ENCODE measurements at regions not wholly inside any gene's neighbourhood (a gene's known extent, or its start where the extent isn't known, plus 50 kb on each side); places are given as distances from the start of the nearest gene placed in this dataset.

GRCh38 chr18:44175891-44176290 is 504.8 kb upstream of the SETBP1 start:
- TF ChIP-seq MYC (IDR thresholded peaks at IDR 0.05; ENCODE audit: low read depth, low read length): no peak
- no peak for TF ChIP-seq POLR2A (IDR thresholded peaks at IDR 0.05; ENCODE audit: extremely low read depth, insufficient read length)
- TF ChIP-seq, protein P1, sequence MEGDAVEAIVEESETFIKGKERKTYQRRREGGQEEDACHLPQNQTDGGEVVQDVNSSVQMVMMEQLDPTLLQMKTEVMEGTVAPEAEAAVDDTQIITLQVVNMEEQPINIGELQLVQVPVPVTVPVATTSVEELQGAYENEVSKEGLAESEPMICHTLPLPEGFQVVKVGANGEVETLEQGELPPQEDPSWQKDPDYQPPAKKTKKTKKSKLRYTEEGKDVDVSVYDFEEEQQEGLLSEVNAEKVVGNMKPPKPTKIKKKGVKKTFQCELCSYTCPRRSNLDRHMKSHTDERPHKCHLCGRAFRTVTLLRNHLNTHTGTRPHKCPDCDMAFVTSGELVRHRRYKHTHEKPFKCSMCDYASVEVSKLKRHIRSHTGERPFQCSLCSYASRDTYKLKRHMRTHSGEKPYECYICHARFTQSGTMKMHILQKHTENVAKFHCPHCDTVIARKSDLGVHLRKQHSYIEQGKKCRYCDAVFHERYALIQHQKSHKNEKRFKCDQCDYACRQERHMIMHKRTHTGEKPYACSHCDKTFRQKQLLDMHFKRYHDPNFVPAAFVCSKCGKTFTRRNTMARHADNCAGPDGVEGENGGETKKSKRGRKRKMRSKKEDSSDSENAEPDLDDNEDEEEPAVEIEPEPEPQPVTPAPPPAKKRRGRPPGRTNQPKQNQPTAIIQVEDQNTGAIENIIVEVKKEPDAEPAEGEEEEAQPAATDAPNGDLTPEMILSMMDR (IDR thresholded peaks at IDR 0.05; ENCODE audit: low read depth, low read length): no peak
- TF ChIP-seq MAX (IDR thresholded peaks at IDR 0.05; ENCODE audit: low read depth, low read length): no peak
